Ovary (tissue), 1 donor: ENCODE measurements at regions not wholly inside any gene's neighbourhood (a gene's known extent, or its start where the extent isn't known, plus 50 kb on each side); places are given as distances from the start of the nearest gene placed in this dataset.

Experiments used
- EP300 ChIP-seq: sonication (generic); formaldehyde crosslinking; IDR thresholded peaks from one replicate; pipeline ENCODE4 v1.6.1; 2017; ENCODE audit warnings: antibody characterized with exemption
- POLR2A ChIP-seq: fragments of 450-650 bp; IDR thresholded peaks from one replicate; pipeline ENCODE4 v1.6.1; 2017; ENCODE audit warnings: antibody characterized with exemption, mild to moderate bottlenecking, moderate library complexity

DNA sequence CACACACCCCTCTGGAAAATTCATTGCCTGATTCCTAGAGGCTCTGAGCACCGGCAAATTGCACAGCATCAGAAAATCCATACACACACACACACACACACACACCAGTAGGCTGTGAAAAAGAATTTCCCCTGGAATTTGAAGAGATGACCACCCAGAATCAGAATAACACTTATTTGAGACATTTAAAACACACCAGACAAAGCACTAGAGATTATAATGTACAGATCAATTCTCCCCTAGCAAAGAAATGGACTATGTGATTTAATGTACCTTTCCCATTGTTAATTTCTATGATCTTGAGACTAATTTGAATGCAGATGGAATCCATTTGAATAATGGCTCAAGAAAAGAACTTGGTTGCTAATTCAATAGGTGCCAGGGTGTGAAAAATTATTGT is 399.3 kb downstream of the HNRNPD start:
- TF ChIP-seq POLR2A, result no peak
- TF ChIP-seq EP300, result no peak
